GM21423 (cell line): ENCODE measurements at regions not wholly inside any gene's neighbourhood (a gene's known extent, or its start where the extent isn't known, plus 50 kb on each side); places are given as distances from the start of the nearest gene placed in this dataset.
"Not testable (repeated sequence)": the region's sequence is repeated elsewhere in the genome, so short reads cannot be mapped to it uniquely, and the experiment has no call there.

Source experiments
- ATAC-seq: cut with Tn5 transposase; IDR thresholded peaks from one replicate; pipeline ENCODE4 v1.9.1; 2021; ENCODE audit warnings: mild to moderate bottlenecking, moderate library complexity; ENCODE audit not compliant: unreplicated experiment

GRCh38 chr5:29568028-29568427, 1625.5 kb upstream of the CDH6 start:
- no peak for ATAC-seq

- no peak for ATAC-seq
These were observed 1631.9 kb upstream of the CDH6 start for GRCh38 chr5:29561564-29561963.

DNA sequence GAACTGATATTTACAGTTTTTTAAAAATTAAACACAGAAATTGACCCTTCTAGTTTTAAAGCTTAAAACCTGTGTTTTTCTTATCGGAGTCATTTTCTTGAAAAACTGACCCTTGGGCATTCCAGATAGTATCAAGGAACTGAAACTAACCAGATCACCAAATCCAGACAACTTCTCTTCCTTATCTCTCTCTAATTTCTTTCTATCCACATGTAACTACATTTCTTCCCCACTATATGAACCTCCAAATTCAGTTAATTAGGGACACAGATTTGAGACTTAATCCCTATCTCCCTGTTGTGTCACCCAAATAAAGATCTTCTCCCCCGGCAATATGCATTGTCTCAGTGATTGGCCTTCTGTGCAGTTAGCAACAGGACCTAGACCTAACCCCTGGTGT, 1643.0 kb upstream of the CDH6 start:
- no peak for ATAC-seq

- no peak for ATAC-seq
These were observed 1645.2 kb upstream of the CDH6 start for GRCh38 chr5:29548262-29548661.

GRCh38 chr5:29547236-29547865, 1646.1 kb upstream of the CDH6 start:
- ATAC-seq = no peak

- ATAC-seq = no peak
These were observed 1650.0 kb upstream of the CDH6 start for GRCh38 chr5:29543501-29543900.

- ATAC-seq = no peak
These were observed 1669.3 kb upstream of the CDH6 start for GRCh38 chr5:29524227-29524626.

GRCh38 chr5:29518176-29518575, 1675.3 kb upstream of the CDH6 start:
- no peak for ATAC-seq

DNA sequence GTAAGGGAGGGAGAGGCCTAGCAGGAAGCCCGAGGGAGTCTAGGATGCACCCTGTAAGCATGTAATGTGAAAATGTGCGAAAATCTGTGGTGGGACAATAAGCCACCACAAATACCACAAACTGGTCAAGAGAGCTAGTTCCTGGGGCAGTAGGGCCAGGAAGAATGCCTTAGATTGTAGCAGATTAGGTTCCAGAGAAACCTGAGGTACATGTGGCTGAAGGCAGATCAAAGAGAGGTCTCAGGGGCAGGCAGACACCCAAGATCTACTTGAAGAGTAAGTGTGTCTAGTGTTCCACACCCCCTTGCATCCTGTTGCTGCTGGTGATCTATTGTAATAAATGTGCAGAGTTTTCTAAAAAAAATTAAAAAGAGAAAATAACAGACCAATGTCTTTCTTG, 1677.3 kb upstream of the CDH6 start:
- ATAC-seq = no peak

DNA sequence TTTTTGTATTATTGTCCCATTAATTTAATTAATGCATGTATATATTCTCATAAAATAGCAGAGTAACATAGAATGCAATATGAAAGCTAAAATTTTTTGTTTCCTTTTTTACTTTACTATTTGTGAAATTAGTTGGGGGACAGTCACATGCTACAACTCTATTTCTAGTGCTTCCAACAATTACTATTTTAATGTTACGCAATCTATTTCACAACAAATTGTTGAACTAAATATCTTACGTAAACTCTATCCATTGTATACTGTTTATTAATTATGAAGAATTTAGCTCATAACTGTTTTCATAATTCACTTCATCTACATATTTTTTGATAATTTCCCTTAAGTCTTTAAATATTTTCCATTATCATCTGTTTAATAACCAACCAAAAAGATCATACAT, 1685.4 kb upstream of the CDH6 start:
- ATAC-seq = no peak

DNA sequence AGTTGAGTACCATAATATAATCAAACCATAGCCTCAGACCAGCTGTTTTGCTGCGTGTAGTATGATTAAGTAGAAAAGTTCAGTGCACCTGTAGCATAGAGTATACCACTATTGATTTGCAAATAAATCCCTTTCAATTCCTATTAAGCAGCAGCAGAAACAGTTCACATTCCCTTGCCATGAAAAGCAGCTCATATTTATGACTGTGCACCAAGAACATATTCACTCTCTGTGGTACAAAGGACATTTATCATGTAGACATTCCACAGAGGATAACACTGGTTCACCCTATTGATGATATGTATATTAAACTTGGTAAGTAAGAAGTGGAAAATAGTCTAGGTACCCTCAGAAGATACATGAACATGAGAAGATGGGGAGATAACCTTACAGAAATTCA, 1689.1 kb upstream of the CDH6 start:
- ATAC-seq = no peak

DNA sequence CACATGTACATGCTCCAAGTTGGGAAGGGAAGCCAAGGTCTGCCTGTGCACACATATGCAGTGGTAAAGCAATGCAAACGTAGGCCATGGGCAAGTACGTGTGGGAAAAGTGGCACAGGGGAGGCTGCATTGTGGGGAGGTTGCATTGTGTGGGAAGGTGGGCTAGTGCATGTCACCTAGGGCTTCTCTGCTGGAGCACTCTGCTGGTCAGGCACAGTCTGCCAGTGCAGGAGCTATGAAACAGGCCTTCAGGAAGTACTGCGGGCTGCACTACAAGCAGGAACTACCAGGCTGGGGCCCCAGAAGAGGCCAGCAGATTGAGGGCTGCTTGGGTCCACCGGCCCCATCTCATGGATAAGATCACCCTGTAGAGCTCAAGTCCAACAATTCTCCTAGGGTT, 1694.6 kb upstream of the CDH6 start:
- ATAC-seq = no peak

DNA sequence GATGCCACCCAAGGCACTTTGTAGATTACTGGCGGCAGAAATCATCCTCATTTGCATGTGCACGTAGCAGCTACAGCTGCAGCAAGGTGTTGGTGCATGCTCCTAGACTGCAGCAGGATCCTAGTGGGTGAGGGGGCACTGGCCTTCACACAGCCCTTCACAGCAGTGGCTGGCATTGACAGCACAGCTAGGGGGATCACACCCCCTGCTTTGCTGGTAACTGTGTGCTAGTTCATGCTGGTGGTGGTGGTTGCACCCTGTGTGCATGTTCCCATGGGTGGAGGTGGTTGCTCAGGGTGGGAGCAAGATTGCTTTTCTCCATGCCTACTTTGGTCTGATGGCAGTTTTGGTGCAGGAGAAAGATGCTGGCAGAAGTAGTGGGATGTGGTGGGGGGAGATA, 1695.1 kb upstream of the CDH6 start:
- no peak for ATAC-seq

DNA sequence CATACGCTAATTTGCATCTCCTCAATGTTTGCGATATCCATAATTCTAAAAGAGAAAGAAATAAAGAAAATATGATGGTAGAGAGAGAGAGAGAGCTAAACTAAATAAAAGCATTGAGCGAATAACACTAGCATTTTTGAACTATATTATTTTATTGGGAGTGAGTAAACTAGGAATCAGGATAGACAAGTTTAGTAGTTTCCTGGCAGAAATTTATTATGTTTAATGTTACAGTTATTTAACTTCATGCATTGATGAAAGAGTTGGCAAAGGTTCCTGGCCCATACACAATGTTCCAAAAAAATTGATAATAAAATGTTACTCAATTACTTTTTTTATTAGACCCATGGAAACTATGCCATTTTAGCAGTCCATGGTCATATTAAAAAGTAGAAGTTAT, 1708.2 kb upstream of the CDH6 start:
- ATAC-seq = no peak

GRCh38 chr5:29469581-29469980, 1723.9 kb upstream of the CDH6 start:
- ATAC-seq = no peak

DNA sequence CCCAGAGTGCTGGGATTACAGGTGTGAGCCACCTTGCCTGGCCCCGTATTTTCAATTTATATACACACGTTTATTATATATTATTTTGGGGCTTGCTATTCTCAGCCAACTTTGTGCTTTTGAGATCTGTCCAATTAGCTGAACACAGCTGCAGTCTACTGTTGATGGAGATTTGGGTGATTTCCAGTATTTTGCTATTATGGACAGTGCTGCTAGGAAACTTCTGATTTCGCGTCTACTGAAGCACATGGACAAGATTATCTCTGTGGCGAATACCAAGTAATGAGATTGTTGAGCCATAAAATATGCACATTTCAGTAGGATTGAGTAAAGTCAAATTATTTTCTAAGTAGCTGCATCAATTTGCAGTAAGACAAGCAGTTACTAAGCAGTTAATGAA, 1731.2 kb upstream of the CDH6 start:
- ATAC-seq = no peak

- no peak for ATAC-seq
These were observed 1732.4 kb upstream of the CDH6 start for GRCh38 chr5:29460971-29461559.

GRCh38 chr5:29451004-29451403, 1742.5 kb upstream of the CDH6 start:
- not testable (repeated sequence) for ATAC-seq

- ATAC-seq = no peak
These were observed 1778.8 kb upstream of the CDH6 start for GRCh38 chr5:29414681-29415080.

- no peak for ATAC-seq
These were observed 1780.5 kb upstream of the CDH6 start for GRCh38 chr5:29412979-29413378.

- ATAC-seq = no peak
These were observed 1791.2 kb upstream of the CDH6 start for GRCh38 chr5:29402270-29402669.

- no peak for ATAC-seq
These were observed 1803.5 kb upstream of the CDH6 start for GRCh38 chr5:29389993-29390392.

GRCh38 chr5:29387384-29387783, 1806.1 kb upstream of the CDH6 start:
- ATAC-seq = no peak
